Neural progenitor cell (in vitro differentiated cells): ENCODE measurements at regions not wholly inside any gene's neighbourhood (a gene's known extent, or its start where the extent isn't known, plus 50 kb on each side); places are given as distances from the start of the nearest gene placed in this dataset.

Experiments used
- EZH2 ChIP-seq: fragments of 200-600 bp; sonication (generic); IDR thresholded peaks from 2 replicates; pipeline ENCODE4 v1.6.1; 2017; ENCODE audit warnings: antibody characterized with exemption, mild to moderate bottlenecking, moderate library complexity
- EZH2phosphoT487 ChIP-seq: fragments of 200-600 bp; sonication (generic); IDR thresholded peaks from 2 replicates; pipeline ENCODE4 v1.6.1; 2017; ENCODE audit warnings: antibody characterized with exemption
- TF ChIP-seq, protein P1 (sequence below): fragments of 200-600 bp; sonication (generic); IDR thresholded peaks from 2 replicates; pipeline ENCODE4 v1.5.1; 2017; ENCODE audit warnings: antibody characterized with exemption, mild to moderate bottlenecking

DNA sequence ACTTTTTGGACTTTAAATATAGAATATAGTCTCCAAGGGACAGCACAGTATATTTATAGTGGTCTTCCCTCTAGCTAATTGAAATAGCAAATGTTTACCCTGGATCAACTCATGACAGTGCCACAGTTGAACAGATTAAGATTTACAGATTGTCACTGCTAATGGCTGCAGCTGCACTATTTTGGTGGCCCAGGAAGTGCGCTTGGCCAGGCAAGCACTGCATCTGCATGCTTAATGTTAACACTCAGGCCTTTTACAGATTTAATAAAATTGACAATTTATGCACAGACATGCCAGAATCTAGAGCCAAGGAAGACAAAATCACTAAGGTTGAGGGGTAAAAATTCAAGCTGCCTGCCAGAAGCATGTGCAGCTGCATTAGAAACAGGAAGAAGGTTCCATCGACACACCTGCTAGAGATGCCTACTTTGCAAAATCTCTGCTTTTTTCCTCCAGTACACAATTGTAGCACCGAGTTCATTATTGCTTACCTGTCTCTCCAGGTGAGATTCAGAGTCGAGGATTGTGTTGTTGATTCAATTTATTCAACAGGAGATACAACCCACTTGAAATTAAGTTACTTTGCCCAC lies 1042.3 kb upstream of the NRXN1 start:
- TF ChIP-seq, protein P1, sequence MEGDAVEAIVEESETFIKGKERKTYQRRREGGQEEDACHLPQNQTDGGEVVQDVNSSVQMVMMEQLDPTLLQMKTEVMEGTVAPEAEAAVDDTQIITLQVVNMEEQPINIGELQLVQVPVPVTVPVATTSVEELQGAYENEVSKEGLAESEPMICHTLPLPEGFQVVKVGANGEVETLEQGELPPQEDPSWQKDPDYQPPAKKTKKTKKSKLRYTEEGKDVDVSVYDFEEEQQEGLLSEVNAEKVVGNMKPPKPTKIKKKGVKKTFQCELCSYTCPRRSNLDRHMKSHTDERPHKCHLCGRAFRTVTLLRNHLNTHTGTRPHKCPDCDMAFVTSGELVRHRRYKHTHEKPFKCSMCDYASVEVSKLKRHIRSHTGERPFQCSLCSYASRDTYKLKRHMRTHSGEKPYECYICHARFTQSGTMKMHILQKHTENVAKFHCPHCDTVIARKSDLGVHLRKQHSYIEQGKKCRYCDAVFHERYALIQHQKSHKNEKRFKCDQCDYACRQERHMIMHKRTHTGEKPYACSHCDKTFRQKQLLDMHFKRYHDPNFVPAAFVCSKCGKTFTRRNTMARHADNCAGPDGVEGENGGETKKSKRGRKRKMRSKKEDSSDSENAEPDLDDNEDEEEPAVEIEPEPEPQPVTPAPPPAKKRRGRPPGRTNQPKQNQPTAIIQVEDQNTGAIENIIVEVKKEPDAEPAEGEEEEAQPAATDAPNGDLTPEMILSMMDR, result no peak
- TF ChIP-seq EZH2phosphoT487 (no peak), EZH2 (no peak)
